Nephron (organoid): ENCODE measurements at regions not wholly inside any gene's neighbourhood (a gene's known extent, or its start where the extent isn't known, plus 50 kb on each side); places are given as distances from the start of the nearest gene placed in this dataset.

Experiments
- H3K27ac Mint-ChIP-seq, 3 experiments: 2 replicates each; pipeline ENCODE4 v1.8.0; 2020; ENCODE audit warnings: mixed read lengths in 3 of 3, mild to moderate bottlenecking in 2 of 3, moderate library complexity in 1 of 3
- H3K27me3 Mint-ChIP-seq: 2 replicates; pipeline ENCODE4 v1.8.0; 2021; ENCODE audit warnings: low read depth, mild to moderate bottlenecking, moderate library complexity, mixed read lengths
- H3K36me3 Mint-ChIP-seq: 2 replicates; pipeline ENCODE4 v1.8.0; 2020; ENCODE audit warnings: low read depth, mixed read lengths
- H3K4me1 Mint-ChIP-seq: 2 replicates; pipeline ENCODE4 v1.8.0; 2020; ENCODE audit warnings: mixed read lengths
- H3K4me3 Mint-ChIP-seq, 3 experiments: 2 replicates each; pipeline ENCODE4 v1.8.0; 2020; ENCODE audit warnings: mild to moderate bottlenecking in 3 of 3, mixed read lengths in 3 of 3, moderate library complexity in 2 of 3
- H3K9me3 Mint-ChIP-seq: 2 replicates; pipeline ENCODE4 v1.8.0; 2020; ENCODE audit warnings: mixed read lengths
- CTCF ChIP-seq, 3 experiments: fragments of 200-600 bp; sonication (generic); IDR thresholded peaks; one replicate each; pipeline ENCODE4 v1.5.0; 2021; ENCODE audit warnings: antibody characterized with exemption in 3 of 3; ENCODE audit not compliant: unreplicated experiment in 3 of 3

GRCh38 chr5:92380069-92380770 is 997.1 kb upstream of the ARRDC3 start:
- Mint-ChIP-seq H3K4me1 (no peaks in the 10 kb centered on the region), H3K4me3 (no peak overlapping the region), H3K36me3 (no peaks in the 10 kb centered on the region), H3K9me3 (no peaks in the 10 kb centered on the region), H3K27me3 (no peaks in the 10 kb centered on the region), H3K27ac (no peak overlapping the region)
- TF ChIP-seq CTCF (IDR thresholded peaks at IDR 0.05; ENCODE audit: unreplicated experiment in 3 of 3) = no peak

GRCh38 chr5:92378966-92379611 is 996.0 kb upstream of the ARRDC3 start:
- H3K27me3 Mint-ChIP-seq = no peaks in the 10 kb centered on the region
- no peaks in the 10 kb centered on the region for H3K9me3 Mint-ChIP-seq
- no peak overlapping the region for H3K4me3 Mint-ChIP-seq
- no peak for TF ChIP-seq CTCF (IDR thresholded peaks at IDR 0.05; ENCODE audit: unreplicated experiment in 3 of 3)
- no peaks in the 10 kb centered on the region for H3K4me1 Mint-ChIP-seq
- no peaks in the 10 kb centered on the region for H3K36me3 Mint-ChIP-seq
- H3K27ac Mint-ChIP-seq = no peak overlapping the region

- Mint-ChIP-seq H3K4me1 (no peaks in the 10 kb centered on the region), H3K27me3 (no peaks in the 10 kb centered on the region), H3K27ac (no peak overlapping the region), H3K4me3 (no peak overlapping the region), H3K36me3 (no peaks in the 10 kb centered on the region), H3K9me3 (peaks cover 3% of the 10 kb centered on the region)
- no peak for TF ChIP-seq CTCF (IDR thresholded peaks at IDR 0.05; ENCODE audit: unreplicated experiment in 3 of 3)
Observed at GRCh38 chr5:92374859-92375258, 991.7 kb upstream of the ARRDC3 start.

- no peaks in the 10 kb centered on the region for H3K36me3 Mint-ChIP-seq
- no peaks in the 10 kb centered on the region for H3K27me3 Mint-ChIP-seq
- peaks cover 11% of the 10 kb centered on the region for H3K9me3 Mint-ChIP-seq
- no peak overlapping the region for H3K4me3 Mint-ChIP-seq
- no peaks in the 10 kb centered on the region for H3K4me1 Mint-ChIP-seq
- H3K27ac Mint-ChIP-seq = no peak overlapping the region
- TF ChIP-seq CTCF (IDR thresholded peaks at IDR 0.05; ENCODE audit: unreplicated experiment in 3 of 3) = no peak
Observed at GRCh38 chr5:92372766-92373165, 989.6 kb upstream of the ARRDC3 start.

GRCh38 chr5:92371889-92372235 is 988.7 kb upstream of the ARRDC3 start:
- H3K4me3 Mint-ChIP-seq = no peak overlapping the region
- H3K9me3 Mint-ChIP-seq = peaks cover 11% of the 10 kb centered on the region
- H3K4me1 Mint-ChIP-seq = no peaks in the 10 kb centered on the region
- H3K27me3 Mint-ChIP-seq = no peaks in the 10 kb centered on the region
- H3K27ac Mint-ChIP-seq = peak overlapping the region in 1 of 3 experiments; percentile 45
- no peaks in the 10 kb centered on the region for H3K36me3 Mint-ChIP-seq
- TF ChIP-seq CTCF (IDR thresholded peaks at IDR 0.05; ENCODE audit: unreplicated experiment in 3 of 3) = no peak
